Keratinocyte (primary cell): ENCODE measurements at regions not wholly inside any gene's neighbourhood (a gene's known extent, or its start where the extent isn't known, plus 50 kb on each side); places are given as distances from the start of the nearest gene placed in this dataset.

Experiments
- EZH2 ChIP-seq: IDR thresholded peaks from one replicate; pipeline ENCODE4 v1.6.1; 2012; ENCODE audit warnings: inconsistent platforms, mild to moderate bottlenecking, low read length, moderate library complexity
- TF ChIP-seq, protein P1 (sequence below), 3 experiments: IDR thresholded peaks in 1 of 3; conservative IDR thresholded peaks in 1 of 3; optimal IDR thresholded peaks in 1 of 3; 2 replicates in 2 of 3; 3 replicates in 1 of 3; pipeline versions ENCODE3 to v1.5.1; 2011; ENCODE audit warnings: low read length in 3 of 3, mild to moderate bottlenecking in 3 of 3, moderate library complexity in 2 of 3, control low read depth in 1 of 3, inconsistent platforms in 1 of 3; ENCODE audit not compliant: insufficient read depth in 2 of 3; ENCODE audit errors: extremely low read depth in 1 of 3

- TF ChIP-seq, protein P1, sequence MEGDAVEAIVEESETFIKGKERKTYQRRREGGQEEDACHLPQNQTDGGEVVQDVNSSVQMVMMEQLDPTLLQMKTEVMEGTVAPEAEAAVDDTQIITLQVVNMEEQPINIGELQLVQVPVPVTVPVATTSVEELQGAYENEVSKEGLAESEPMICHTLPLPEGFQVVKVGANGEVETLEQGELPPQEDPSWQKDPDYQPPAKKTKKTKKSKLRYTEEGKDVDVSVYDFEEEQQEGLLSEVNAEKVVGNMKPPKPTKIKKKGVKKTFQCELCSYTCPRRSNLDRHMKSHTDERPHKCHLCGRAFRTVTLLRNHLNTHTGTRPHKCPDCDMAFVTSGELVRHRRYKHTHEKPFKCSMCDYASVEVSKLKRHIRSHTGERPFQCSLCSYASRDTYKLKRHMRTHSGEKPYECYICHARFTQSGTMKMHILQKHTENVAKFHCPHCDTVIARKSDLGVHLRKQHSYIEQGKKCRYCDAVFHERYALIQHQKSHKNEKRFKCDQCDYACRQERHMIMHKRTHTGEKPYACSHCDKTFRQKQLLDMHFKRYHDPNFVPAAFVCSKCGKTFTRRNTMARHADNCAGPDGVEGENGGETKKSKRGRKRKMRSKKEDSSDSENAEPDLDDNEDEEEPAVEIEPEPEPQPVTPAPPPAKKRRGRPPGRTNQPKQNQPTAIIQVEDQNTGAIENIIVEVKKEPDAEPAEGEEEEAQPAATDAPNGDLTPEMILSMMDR (optimal IDR thresholded peaks at IDR 0.05 in 1 of 3, IDR thresholded peaks at IDR 0.05 in 1 of 3, conservative IDR thresholded peaks at IDR 0.05 in 1 of 3; ENCODE audit: extremely low read depth in 1 of 3, insufficient read depth in 2 of 3, low read length in 3 of 3) = no peak
- no peak for TF ChIP-seq EZH2
These were observed 775.1 kb downstream of the TNS3 start for GRCh38 chr7:46806856-46807255.
